Hypothalamus (tissue), 51 donors: ENCODE measurements at regions not wholly inside any gene's neighbourhood (a gene's known extent, or its start where the extent isn't known, plus 50 kb on each side); places are given as distances from the start of the nearest gene placed in this dataset.
"Not testable (repeated sequence)": the region's sequence is repeated elsewhere in the genome, so short reads cannot be mapped to it uniquely, and the experiment has no call there.

Experiments
- DNase-seq, 51 donors: peaks; one replicate each; lab custom pipeline; 2025; lab: John Stamatoyannopoulos, UW

DNA sequence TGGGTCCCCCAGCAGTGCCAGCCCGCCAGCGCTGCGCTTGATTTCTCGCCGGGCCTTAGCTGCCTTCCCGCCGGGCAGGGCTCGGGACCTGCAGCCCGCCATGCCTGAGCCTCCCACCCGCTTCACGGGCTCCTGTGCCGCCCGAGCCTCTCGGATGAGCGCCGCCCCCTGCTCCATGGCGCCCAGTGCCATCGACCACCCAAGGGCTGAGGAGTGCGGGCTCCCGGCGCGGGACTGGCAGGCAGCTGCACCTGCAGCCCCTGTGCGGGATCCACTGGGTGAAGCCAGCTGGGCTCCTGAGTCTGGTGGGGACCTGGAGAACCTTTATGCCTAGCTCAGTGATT, 489.8 kb upstream of the ZFP42 start:
- not testable (repeated sequence) for DNase-seq

DNA sequence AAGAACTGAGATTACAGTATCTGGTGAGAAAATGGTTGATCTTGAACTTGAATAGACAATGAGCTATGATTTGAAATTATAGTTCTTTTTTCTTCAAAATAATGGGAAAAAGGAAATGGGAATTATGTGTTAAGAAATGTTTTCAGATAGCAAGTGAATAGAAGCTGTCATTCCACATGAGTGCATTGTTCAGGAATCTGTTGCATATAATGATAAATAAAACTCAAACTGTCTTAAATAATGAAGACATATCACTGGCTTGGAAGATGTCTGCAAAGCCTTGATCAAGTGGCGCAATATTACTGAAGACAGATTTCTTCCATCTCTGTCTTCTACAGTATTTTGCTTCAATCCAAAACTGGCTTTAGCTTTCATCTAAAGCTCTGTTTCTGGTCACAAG, 479.3 kb upstream of the ZFP42 start:
- DNase-seq = no peak

DNA sequence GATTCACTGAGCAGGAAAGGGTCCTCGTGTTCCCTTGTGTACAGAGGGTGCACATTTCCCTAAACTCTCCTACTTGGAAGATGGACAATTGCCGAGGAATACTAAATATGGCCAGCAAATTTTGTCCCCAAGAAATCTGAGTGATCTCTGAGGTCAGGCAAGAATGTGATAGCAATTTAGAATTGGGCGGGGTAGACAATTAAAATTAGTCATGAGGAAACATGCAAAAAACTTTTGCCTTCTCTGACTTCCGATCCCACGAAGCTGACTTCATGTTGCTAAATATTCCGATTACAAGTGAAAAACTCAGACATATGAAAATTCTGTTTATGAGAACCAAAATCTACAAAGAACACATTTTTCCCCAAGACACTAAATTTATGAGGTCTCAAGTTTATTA, 453.9 kb upstream of the ZFP42 start:
- no peak for DNase-seq

DNA sequence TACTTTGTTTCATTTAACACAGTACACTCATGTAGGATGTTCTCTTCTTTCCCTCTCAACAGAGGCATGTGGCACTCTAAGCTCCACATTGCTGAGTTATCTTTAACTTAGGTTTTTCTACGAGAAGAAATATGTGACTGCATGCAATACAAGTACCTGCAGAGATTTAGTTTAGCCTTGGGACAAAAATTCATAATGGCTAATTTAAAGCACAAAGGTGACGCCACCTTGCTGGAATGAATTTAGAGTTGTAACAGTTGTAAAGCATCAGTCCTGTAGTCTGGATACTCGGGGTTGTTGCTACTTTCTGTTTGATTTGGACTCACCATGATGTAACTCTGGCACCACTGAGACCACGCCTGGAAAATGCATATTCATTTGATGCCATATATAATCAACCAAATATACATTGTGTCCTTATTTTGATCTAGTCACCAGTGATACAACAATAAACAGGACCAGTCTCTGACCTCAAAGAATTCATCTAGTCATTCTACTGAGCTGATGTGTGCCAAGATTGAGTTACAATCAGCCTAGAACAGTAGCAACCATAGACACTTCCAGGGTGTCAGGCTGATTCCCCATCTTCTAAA, 451.0 kb upstream of the ZFP42 start:
- DNase-seq = no peak

DNA sequence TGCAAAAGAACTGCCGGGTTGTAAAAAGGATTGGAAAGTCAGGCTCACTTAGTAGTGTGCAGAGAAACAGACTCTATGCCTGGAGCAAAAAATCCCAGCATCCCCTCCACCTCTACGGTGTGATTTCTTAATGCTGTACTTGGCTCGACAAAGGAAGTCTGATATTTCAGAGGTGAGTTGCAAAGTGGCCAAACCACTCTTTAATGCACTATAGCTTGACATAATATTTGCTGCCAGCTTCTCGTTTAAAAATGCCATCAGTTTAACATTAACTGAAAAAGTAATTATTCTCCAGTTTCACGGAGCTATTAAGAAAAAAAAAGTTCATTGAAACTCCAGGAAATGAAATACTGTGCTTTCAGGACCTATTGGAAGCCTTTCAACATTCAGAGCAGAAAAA, 448.3 kb upstream of the ZFP42 start:
- DNase-seq = no peak

DNA sequence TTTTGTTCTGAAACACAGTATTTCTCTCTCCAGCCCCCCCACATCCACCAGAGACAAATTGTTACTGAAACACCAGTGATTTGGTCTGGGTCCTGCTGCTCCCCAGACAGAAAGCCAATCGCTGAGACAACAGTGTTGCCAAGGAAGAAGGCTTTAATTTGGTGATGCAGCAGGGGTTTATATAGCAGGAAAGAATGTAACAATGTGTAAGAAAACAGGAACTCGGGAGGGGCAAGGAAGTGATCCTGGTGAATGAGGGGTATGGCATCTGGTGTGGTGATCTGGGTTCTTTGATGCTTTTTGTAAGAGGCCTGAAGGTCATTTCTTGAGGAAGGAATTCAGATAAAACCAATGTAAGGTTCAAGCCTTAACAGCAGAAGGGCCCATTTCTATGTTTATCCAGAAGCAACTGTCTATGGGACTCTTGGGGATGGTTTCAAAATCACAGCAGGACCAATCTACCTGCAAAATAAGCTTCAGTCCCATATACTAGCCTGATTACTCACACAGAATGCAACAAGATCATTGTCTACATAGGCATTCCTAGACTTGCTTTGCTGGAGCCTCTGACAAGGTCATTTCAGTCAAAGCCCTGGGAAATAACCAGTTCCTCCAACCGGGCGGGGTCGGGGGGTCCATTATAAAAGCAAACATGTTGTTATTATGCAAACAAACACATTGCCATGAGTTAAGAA, 445.2 kb upstream of the ZFP42 start:
- DNase-seq = no peak

DNA sequence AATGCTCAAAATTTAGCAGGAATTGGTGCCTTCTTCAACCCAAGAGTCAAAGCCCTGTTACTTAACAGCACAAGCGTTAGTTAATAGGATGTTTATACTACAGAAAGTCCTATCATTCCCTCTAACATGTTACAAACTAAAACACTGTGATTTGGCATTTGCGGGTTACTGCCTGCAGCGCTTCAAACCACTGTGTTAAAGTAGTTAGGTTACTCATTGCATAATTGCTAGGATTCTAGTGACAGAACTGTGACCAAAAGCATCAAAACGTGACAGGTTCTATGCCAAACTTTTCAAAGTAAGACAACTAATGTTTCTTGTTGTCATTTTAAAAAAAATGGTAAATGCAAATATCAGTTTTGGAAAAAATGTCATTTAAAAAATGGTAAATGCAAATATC, 442.8 kb upstream of the ZFP42 start:
- DNase-seq = no peak

DNA sequence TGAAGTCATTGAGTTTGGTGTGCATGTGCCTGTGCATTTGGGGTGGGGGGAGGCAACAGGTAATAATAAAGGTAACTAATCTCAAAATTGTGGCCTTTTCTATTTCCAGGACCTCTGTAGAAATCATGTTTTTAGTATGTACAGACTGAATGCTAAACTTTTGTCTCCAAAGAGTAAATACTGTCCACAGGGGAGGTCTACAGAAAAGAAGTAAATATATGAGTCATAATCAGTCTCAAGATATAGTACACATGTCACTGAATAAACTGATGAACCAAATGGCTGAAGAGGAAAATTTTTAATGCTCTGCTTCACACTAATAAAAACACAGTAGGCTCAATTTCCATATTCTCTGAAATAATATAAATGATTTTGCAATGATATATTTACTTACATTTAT, 440.4 kb upstream of the ZFP42 start:
- DNase-seq = no peak

DNA sequence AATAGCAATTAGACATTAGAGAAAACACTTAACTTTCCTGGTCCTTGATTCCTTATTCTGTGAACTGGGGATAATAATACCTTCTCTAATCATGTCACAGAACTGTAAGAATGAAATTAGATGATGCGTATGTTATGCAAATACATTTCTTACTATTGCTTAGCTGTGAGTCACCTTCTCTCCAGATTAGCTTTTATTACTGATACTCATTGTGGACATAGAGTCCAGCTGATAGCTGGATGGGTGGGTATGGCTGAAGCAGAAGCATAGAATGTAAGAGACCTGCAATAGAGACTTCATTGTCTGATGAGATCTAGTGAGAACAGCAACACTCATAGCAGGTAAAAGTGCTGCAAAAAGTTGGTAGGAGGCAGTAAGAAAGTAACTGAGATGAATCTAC, 437.2 kb upstream of the ZFP42 start:
- no peak for DNase-seq

DNA sequence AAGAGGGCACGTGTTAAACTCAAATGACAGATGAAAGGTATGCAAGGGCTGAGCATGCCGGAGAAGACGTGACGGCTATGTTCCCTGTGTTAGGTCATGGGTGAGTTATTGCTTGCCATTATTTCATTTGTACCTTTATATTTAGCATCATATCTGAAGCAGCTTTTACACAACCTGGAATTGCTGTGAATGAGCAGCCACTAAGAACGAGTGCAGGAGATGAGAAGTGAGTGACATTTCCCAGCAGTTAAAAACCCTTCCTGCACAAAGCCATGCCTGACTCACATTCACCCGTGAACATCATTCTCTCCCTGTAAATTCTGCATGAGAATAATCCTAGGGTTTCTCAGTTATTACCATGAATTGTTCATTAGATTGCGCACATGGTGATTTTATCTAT, 433.2 kb upstream of the ZFP42 start:
- no peak for DNase-seq

DNA sequence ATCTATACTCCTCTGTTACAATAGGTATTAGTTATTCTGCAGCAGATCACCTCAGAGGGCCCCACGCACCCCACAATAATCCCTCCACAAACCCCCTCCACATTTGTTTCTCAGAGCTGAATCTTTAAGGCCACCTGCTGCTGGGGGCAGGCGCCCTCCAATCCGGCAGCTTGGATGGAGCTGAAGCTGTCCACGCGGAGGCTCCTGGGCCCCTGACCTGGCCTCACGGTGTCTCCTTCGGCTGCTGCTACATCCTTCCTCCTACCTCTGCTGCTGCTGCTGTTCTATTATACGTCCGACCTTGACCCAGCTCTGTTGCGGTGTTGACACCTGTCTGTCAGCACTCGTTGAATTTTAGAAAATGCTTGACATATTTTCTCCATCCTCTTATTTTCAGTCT, 430.2 kb upstream of the ZFP42 start:
- no peak for DNase-seq

DNA sequence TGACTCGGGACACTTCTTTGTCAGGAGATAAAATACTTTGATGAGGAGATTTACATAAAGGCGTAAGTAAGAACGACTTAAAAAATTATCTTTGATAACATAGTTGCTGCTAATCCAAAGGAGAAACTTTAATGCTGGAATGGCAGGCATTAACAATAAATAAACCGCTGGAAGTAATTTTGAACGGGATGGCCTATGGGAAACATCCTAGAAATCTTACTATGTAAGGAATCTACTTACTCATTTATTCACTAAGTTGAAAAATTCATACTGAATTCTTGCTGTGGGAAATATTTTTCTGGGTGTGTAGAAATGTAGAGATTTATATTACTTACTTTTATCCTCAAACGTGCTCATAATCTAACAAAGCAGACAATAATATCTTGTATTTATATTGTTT, 425.7 kb upstream of the ZFP42 start:
- no peak for DNase-seq

DNA sequence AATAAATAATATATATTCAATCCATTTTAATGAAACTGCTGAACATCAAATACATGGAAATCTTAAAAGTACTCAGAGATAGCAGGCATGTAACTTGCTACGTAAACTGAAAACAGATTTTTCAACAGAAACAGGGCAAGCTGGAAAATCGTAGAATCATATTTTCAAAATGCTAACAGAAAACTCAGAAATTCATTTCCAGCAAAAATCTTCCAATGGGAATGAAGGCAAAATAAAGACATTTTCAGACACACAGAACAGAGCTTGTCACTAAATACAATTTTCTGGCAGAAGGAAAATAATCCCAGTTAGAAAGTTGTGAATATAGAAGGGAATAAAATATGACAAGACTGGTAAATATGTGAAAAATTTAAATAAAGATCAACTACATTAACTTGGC, 419.9 kb upstream of the ZFP42 start:
- no peak for DNase-seq

DNA sequence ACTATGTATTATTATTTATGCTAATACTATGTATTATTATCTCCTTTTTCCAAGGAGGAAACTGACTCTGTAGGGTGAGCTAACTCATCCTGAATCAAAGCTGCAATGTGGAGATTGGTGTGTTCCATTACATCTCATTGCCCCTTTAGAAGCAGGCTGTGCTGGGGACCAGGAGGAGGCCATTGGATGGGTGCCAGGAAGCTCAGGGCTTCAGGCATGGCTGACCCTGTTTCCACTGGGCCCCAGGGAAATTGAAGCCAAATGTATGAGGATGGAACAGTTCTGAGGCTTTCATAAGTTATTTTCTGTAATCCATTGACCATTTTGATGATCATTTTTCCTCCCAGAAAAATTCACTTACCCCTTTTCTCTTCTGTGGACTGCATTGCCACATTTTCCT, 418.8 kb upstream of the ZFP42 start:
- DNase-seq = no peak

DNA sequence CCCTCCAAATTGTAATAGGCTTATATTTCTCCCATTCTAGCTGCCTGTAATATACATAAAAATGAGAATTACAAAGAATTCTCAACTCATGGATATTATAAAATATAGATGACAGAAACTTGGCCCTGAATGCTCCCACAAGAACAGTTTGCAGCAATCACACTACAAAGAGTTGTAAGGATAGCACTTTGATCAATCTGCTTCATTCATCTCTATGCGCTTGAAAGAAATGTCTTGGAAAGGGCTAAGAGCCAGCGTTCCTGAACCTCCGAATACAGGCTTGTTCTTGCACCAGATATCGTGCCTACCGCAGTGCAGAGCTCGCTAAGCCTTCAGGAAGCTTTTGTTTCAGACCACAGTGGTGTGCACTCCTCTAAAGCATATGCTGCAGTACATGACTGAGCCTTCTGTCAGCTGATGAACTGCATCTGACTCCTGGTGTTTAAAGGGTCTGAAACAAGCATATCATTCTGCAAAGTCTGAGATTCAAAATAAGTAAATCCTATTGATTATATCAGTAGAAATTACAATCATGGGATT, 417.6 kb upstream of the ZFP42 start:
- DNase-seq = no peak

DNA sequence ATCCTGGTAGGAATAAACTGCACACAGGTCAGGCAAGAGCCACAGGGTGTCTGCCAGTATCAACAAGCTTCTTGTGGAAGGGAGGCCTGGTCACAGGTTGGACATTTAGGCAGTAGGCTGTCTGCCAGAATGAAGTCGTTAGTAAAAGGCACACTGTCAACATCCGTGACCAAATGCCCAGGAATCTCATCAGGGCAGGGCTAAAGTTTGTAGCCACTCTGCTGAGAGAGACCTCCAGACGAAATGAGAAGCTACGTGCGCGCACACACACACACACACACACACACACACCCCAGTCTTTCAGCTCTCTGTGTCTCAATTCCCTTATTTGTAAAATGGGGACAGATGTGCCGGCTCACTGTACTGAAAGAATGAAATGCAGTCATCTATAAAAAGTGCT, 408.7 kb upstream of the ZFP42 start:
- DNase-seq = no peak

DNA sequence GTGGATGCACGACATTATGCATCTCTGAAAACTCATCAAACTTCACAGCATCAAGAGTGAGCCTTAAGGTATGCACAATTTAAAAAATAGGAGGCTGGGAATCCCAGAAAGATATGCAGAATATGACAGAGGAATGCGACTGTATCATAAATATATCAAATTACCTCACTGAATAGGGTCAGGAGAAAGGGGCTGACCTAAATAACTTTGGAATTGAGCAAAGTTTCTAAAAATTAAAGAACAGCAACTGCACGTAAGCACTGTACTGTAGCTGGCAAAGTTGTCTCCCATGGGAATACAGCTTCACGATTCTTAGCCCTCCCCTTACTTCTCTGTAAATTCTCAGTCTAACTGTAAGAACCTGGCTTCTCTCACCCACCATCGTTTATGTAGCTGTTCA, 397.4 kb upstream of the ZFP42 start:
- no peak for DNase-seq

DNA sequence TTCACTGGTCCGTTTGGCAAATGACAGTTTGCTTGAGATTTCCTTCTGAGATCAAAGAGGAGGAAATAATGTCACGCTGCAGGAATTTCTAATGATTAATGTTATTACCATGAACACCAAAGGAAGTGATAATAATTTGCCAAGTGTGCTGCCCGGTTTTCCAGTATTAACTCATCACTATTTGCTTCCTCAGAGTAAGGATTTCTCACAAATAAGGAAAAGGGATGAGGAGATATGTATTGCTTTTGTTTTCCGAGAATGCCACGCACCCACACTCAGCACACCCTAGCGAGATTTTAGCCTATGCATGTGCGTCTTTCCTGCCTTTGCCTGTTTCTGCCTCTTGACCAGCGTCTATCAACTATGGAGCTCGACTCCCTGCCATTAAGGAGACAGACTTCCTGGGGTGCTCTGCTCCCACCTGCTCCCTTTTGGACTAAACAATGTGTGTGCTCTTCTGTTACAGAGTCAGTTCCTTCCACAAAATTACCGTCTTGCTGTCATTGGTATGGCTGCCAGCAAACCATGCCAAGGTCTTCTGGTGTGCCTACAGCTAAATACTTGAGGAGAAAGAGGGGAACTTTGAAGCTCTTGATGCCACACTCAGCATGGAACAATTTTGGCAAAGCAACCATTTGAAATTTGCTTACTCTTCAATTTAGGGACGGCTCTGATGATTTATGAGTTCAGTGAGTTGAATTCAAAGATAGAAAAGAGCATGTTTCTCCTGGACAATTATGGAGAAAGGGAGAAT, 393.1 kb upstream of the ZFP42 start:
- no peak for DNase-seq

DNA sequence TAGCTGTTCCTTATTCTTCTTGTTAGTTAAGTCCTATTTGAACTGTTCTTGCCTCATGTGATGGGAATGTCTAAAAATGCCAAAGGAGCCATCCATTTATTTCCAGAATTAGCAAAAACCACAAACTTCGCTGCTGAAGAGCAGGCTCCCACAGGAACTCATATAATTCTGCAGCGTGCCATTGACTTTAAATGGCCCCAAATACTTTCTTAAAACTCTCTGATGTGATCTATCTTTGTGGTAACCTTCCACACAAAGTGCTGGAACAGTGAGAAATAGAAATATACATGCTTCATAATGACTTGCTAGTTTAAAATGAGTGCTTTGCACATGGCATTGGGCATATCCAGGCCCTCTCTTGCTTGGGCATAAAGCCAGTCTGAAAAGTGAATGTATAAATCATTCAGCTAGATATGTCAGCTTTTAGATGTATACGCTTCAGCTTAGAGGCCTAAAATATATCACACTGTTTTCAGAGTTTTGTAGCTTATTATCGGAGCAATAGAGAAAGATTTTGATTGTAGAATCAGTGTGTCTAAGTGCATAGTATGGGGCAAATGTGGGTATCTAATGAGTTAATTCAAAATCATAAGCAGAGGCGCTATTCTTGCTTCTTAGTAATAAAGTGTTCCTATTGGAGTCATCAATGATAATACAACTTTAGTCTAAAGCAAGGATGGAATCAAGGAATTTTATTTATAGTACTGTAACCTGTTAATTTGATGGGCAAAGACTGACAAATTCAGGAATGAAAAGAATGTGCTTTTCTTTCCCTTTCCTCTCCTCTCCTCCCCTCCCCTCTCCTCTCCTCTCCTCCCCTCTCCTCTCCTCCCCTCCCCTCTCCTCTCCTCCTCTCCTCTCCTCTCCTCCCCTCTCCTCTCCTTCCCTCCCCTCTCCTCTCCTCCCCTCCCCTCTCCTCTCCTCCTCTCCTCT, 392.2 kb upstream of the ZFP42 start:
- DNase-seq = no peak

DNA sequence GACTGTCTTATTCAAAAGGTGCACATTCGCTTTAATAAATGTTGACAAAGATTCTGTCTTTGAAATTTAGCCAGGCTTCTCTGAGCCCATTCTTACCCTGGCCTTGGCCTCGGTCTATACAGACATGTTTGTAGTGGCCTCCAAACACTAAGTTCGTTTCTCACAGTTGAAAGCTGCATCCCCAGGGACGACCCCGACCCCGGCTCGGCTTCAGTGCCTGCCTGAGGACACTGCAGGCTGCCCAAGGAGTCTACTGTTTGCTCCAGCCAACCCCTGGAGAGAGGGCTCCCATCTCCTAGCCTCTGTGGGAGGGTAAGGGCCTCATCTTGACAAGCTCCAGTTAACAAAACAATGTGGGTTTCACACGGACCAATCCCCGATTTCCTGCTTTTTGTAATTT, 390.6 kb upstream of the ZFP42 start:
- DNase-seq = no peak

DNA sequence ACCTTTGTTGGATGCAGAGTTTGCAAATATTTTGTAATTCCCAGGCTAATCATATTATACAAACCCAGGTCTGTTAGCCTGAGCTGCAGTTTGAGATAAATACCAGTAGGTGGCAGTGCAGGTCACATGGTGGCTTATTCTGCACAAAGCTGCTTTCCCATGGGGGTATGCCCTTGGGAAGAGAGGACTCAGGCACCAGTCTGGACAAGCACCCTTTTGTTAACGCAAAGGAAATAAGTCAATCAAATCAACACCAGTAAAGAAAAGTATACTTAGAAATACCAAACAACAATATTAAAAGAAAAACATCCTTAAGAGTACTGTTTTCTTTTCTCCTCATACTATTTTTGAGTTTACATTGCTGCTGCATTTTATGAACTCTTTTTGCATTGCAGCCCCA, 389.0 kb upstream of the ZFP42 start:
- DNase-seq = peak in 17 of 51 donors; percentile 2 to 48 (median 9)
